ENCODE measurements at regions not wholly inside any gene's neighbourhood (a gene's known extent, or its start where the extent isn't known, plus 50 kb on each side); places are given as distances from the start of the nearest gene placed in this dataset.

DNA sequence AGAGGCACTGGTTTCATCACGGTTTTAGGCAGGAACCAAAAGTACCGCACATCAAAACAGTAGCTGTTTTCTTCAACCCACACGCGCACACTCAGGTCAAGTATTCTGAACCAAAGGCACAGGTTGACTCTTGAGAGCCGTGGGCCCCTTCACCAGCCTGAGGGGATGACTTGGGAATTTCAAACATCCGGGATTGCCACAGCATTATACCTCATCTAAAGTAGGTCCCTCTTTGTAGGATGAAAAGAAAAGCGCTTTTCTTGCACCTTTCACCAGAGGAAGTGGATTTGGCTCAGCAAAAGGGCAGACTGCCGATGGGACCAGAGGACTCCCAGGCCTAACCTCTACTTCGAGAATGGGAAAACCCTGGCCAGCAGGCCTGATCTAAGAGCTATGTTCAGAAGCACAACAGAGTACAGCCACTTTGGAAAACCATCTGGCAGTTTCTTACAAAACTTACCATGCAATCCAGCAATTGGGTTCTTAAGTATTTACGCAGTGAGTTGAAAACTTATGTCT is 88.2 kb upstream of the PROK2 start:
- intact Hi-C loops (cut with micrococcal nuclease), result no loop called here
- CTCF ChIA-PET, result interaction anchor here (0.6 to 11.6 kb wide), 10 partner anchors 8 to 948 kb away, joined by 3 to 130 read pairs (median 4); no protein-coding TSS in a partner anchor
- Mint-ChIP-seq H3K27me3 (ENCODE audit: insufficient read depth, unreplicated experiment) (peaks cover 22% of the 10 kb centered on the region), H3K27ac (ENCODE audit: low read depth, unreplicated experiment) (no peak overlapping the region), H3K4me3 (ENCODE audit: unreplicated experiment) (no peak overlapping the region), H3K4me1 (ENCODE audit: insufficient read depth, unreplicated experiment) (no peaks in the 10 kb centered on the region), H3K9me3 (ENCODE audit: unreplicated experiment) (peaks cover 3% of the 10 kb centered on the region), H3K36me3 (ENCODE audit: insufficient read depth, unreplicated experiment) (no peaks in the 10 kb centered on the region)
- POLR2A ChIA-PET, result no interaction called here
- BruUV-seq (replicated peaks), result no TSS peak
- no peak for DNase-seq (ENCODE audit: unreplicated experiment)
- TF ChIP-seq, protein P1, sequence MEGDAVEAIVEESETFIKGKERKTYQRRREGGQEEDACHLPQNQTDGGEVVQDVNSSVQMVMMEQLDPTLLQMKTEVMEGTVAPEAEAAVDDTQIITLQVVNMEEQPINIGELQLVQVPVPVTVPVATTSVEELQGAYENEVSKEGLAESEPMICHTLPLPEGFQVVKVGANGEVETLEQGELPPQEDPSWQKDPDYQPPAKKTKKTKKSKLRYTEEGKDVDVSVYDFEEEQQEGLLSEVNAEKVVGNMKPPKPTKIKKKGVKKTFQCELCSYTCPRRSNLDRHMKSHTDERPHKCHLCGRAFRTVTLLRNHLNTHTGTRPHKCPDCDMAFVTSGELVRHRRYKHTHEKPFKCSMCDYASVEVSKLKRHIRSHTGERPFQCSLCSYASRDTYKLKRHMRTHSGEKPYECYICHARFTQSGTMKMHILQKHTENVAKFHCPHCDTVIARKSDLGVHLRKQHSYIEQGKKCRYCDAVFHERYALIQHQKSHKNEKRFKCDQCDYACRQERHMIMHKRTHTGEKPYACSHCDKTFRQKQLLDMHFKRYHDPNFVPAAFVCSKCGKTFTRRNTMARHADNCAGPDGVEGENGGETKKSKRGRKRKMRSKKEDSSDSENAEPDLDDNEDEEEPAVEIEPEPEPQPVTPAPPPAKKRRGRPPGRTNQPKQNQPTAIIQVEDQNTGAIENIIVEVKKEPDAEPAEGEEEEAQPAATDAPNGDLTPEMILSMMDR (IDR thresholded peaks at IDR 0.05; ENCODE audit: unreplicated experiment), result no peak

DNA sequence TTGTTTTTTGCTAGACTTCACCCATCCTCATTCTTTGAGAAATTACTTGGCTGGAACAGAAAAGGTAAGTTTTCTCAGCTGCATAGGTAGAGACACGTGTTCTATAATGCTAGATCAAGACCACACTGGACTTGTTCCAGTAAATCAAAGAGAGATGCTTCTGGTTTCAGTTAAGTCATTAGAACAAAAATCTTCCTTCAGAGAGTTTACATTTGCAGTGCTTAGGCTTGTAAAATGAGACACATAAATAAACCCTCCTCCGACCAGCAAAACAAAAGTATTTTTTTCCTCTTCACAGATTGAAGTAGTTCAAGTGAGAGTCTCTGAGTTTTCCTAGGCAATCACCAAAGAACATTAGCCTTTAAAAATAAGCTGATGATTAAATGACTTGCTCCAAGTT is 87.3 kb upstream of the PROK2 start:
- CTCF ChIA-PET, result interaction anchor here (0.6 to 11.6 kb wide), 5 partner anchors 13 to 949 kb away, joined by 3 to 130 read pairs (median 4); no protein-coding TSS in a partner anchor
- no peak overlapping the region for H3K27ac Mint-ChIP-seq (ENCODE audit: low read depth, unreplicated experiment)
- POLR2A ChIA-PET, result no interaction called here

DNA sequence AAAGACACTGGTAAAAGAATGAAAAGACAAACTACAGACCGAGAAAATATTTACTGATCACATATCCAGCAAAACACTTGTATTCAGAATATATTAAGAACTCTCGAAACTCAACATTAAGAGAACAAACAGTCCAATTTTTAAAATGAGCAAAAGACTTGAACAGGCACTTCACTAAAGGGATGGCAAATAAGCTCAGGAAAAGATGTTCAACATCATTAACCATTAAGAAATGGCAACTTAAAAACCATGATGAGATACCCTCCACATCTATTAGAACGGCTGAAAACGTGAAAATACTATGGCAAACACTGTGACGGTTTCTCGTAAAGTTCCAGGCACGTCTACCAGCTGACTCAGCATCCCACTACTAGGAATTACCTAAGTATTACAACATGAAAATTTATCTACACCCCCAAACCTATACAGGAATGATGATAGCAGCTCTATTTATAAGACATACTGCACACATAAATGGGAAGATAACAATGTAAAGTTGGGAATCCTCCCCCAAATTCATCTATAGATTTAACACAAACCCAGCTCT is 86.1 kb upstream of the PROK2 start:
- Mint-ChIP-seq H3K36me3 (ENCODE audit: insufficient read depth, unreplicated experiment) (no peaks in the 10 kb centered on the region), H3K9me3 (ENCODE audit: unreplicated experiment) (peaks cover 7% of the 10 kb centered on the region), H3K4me1 (ENCODE audit: insufficient read depth, unreplicated experiment) (no peaks in the 10 kb centered on the region), H3K27me3 (ENCODE audit: insufficient read depth, unreplicated experiment) (peaks cover 42% of the 10 kb centered on the region), H3K4me3 (ENCODE audit: unreplicated experiment) (no peak overlapping the region), H3K27ac (ENCODE audit: low read depth, unreplicated experiment) (no peak overlapping the region)
- no TSS peak for BruUV-seq (replicated peaks)
- intact Hi-C loops (cut with micrococcal nuclease), result no loop called here
- TF ChIP-seq, protein P1 (IDR thresholded peaks at IDR 0.05; ENCODE audit: unreplicated experiment), result no peak
- ChIA-PET CTCF (interaction anchor here (0.8 to 5.6 kb wide), 6 partner anchors 10 to 952 kb away, joined by 3 to 51 read pairs (median 4); no protein-coding TSS in a partner anchor), POLR2A (no interaction called here)
- no peak for DNase-seq (ENCODE audit: unreplicated experiment)

More for the DNA sequence above, 87.3 kb upstream of the PROK2 start:
- intact Hi-C loops (cut with micrococcal nuclease), result no loop called here
- H3K4me1 Mint-ChIP-seq (ENCODE audit: insufficient read depth, unreplicated experiment), result no peaks in the 10 kb centered on the region
- TF ChIP-seq, protein P1 (IDR thresholded peaks at IDR 0.05; ENCODE audit: unreplicated experiment), result no peak
- peaks cover 31% of the 10 kb centered on the region for H3K27me3 Mint-ChIP-seq (ENCODE audit: insufficient read depth, unreplicated experiment)
- no peaks in the 10 kb centered on the region for H3K36me3 Mint-ChIP-seq (ENCODE audit: insufficient read depth, unreplicated experiment)
- H3K4me3 Mint-ChIP-seq (ENCODE audit: unreplicated experiment), result no peak overlapping the region
- no peak for DNase-seq (ENCODE audit: unreplicated experiment)
- peaks cover 7% of the 10 kb centered on the region for H3K9me3 Mint-ChIP-seq (ENCODE audit: unreplicated experiment)
- BruUV-seq (replicated peaks), result no TSS peak

DNA sequence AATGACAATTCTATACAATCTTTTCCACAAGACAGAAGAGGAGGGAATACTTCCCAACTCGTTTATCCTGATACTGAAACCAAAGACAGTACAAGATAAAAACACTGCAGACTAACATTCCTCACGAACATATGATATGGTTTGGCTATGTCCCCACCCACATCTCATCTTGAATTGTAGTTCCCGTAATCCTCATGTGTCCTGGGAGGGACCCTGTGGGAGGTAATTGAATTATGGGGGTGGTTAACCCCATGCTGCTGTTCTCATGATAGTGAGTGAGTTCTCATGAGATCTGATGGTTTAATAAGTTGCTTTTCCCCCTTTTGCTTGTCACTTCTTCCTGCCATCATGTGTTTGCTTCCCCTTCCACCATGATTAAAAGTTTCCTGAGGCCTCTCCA is 83.9 kb upstream of the PROK2 start:
- Mint-ChIP-seq H3K27me3 (ENCODE audit: insufficient read depth, unreplicated experiment) (peaks cover 63% of the 10 kb centered on the region), H3K27ac (ENCODE audit: low read depth, unreplicated experiment) (no peak overlapping the region), H3K36me3 (ENCODE audit: insufficient read depth, unreplicated experiment) (no peaks in the 10 kb centered on the region), H3K9me3 (ENCODE audit: unreplicated experiment) (peaks cover 7% of the 10 kb centered on the region), H3K4me1 (ENCODE audit: insufficient read depth, unreplicated experiment) (no peaks in the 10 kb centered on the region), H3K4me3 (ENCODE audit: unreplicated experiment) (no peak overlapping the region)
- intact Hi-C loops (cut with micrococcal nuclease), result no loop called here
- no peak for DNase-seq (ENCODE audit: unreplicated experiment)
- CTCF ChIA-PET, result interaction anchor here (0.6 to 1.1 kb wide), 2 partner anchors 140 to 1219 kb away, joined by 3 to 4 read pairs; no protein-coding TSS in a partner anchor
- BruUV-seq (replicated peaks), result no TSS peak
- TF ChIP-seq, protein P1 (IDR thresholded peaks at IDR 0.05; ENCODE audit: unreplicated experiment), result no peak
- POLR2A ChIA-PET, result no interaction called here

Measured in MCF 10A (cell line).